Liver (tissue), 8 donors: ENCODE measurements at regions not wholly inside any gene's neighbourhood (a gene's known extent, or its start where the extent isn't known, plus 50 kb on each side); places are given as distances from the start of the nearest gene placed in this dataset.

Experiments used
- DNase-seq: peaks from one replicate; pipeline ENCODE4 v3.0.0-alpha.2; 2017; ENCODE audit warnings: low spot score
- H3K27ac ChIP-seq, 2 donors: one replicate each; pipeline ENCODE4 v1.7.0; 2013; ENCODE audit warnings: inconsistent platforms in 2 of 2, low read length in 2 of 2, control low read depth in 1 of 2, low read depth in 1 of 2, mild to moderate bottlenecking in 1 of 2
- H3K27me3 ChIP-seq, 4 donors: one replicate each; pipeline versions ENCODE4 v1.6.1 to v1.7.0; 2013; ENCODE audit warnings: low read length in 3 of 4, inconsistent platforms in 1 of 4, mild to moderate bottlenecking in 1 of 4, moderate library complexity in 1 of 4; ENCODE audit not compliant: control insufficient read depth in 4 of 4, insufficient read depth in 4 of 4
- H3K36me3 ChIP-seq, 4 donors: one replicate each; pipeline versions ENCODE4 v1.6.1 to v1.7.0; 2013; ENCODE audit warnings: low read length in 3 of 4, mild to moderate bottlenecking in 3 of 4, low read depth in 1 of 4, moderate library complexity in 1 of 4; ENCODE audit not compliant: control insufficient read depth in 4 of 4, insufficient read depth in 3 of 4
- H3K4me1 ChIP-seq, 4 donors: one replicate each; pipeline versions ENCODE4 v1.6.1 to v1.7.0; 2013; ENCODE audit warnings: low read length in 3 of 4, mild to moderate bottlenecking in 3 of 4, moderate library complexity in 1 of 4; ENCODE audit not compliant: control insufficient read depth in 4 of 4, insufficient read depth in 4 of 4
- H3K4me3 ChIP-seq, 3 donors: one replicate each; pipeline versions ENCODE4 v1.6.1 to v1.7.0; 2013; ENCODE audit warnings: low read length in 3 of 3, control low read depth in 1 of 3, low read depth in 1 of 3, mild to moderate bottlenecking in 1 of 3
- H3K9ac ChIP-seq, 2 donors: one replicate each; pipeline ENCODE4 v1.7.0; 2013; ENCODE audit warnings: low read length in 2 of 2, mild to moderate bottlenecking in 2 of 2, moderate library complexity in 2 of 2, control low read depth in 1 of 2, low read depth in 1 of 2
- H3K9me3 ChIP-seq, 4 donors: one replicate each; pipeline versions ENCODE4 v1.6.1 to v1.7.0; 2013; ENCODE audit warnings: low read length in 3 of 4; ENCODE audit not compliant: control insufficient read depth in 4 of 4
- CTCF ChIP-seq: fragments of 150-350 bp; IDR thresholded peaks from 2 replicates; pipeline ENCODE4 v1.5.1; 2017; ENCODE audit warnings: improper control_type of control experiment, low read depth, low read length; ENCODE audit not compliant: missing input control
- EGR1 ChIP-seq, 2 donors: IDR thresholded peaks; 2 replicates each; pipeline ENCODE4 v1.6.1; 2016 to 2018; ENCODE audit warnings: antibody characterized with exemption in 2 of 2, low read depth in 2 of 2
- FOXA1 ChIP-seq: IDR thresholded peaks from 2 replicates; pipeline ENCODE4 v1.6.1; 2016; ENCODE audit warnings: antibody characterized with exemption
- FOXA2 ChIP-seq: IDR thresholded peaks from 2 replicates; pipeline ENCODE4 v1.6.1; 2016; ENCODE audit warnings: antibody characterized with exemption
- GABPA ChIP-seq, 2 donors: IDR thresholded peaks in 1 of 2; conservative IDR thresholded peaks in 1 of 2; 2 replicates each; pipeline ENCODE4 v1.6.1; 2016; ENCODE audit warnings: antibody characterized with exemption in 2 of 2, mild to moderate bottlenecking in 1 of 2, moderate library complexity in 1 of 2
- NR2F2 ChIP-seq: IDR thresholded peaks from 2 replicates; pipeline ENCODE4 v1.6.1; 2016; ENCODE audit warnings: antibody characterized with exemption
- REST ChIP-seq: IDR thresholded peaks from 2 replicates; pipeline ENCODE4 v1.6.1; 2016; ENCODE audit warnings: antibody characterized with exemption, mild to moderate bottlenecking
- RXRA ChIP-seq, 2 donors: IDR thresholded peaks; 2 replicates each; pipeline ENCODE4 v1.6.1; 2017 to 2018; ENCODE audit warnings: antibody characterized with exemption in 2 of 2, mild to moderate bottlenecking in 1 of 2
- SP1 ChIP-seq: IDR thresholded peaks from 2 replicates; pipeline ENCODE4 v1.6.1; 2018; ENCODE audit warnings: antibody characterized with exemption, mild to moderate bottlenecking
- WGBS: extraction: QIAGEN DNeasy Blood & Tissue Kit; methylation state at CpG from one replicate; pipeline ENCODE4 v1.1.7; 2013; 5-methylcytosine and 5-hydroxymethylcytosine counted together
- TF ChIP-seq, protein P1 (sequence below): IDR thresholded peaks from 2 replicates; pipeline ENCODE4 v1.6.1; 2016; ENCODE audit warnings: antibody characterized with exemption
- TF ChIP-seq, protein P2 (sequence below): IDR thresholded peaks from 2 replicates; pipeline ENCODE4 v1.6.1; 2016; ENCODE audit warnings: antibody characterized with exemption
- donor health status: healthy.
- donor health status: healthy.
- donor health status: healthy.
- donor health status: healthy.
- donor health status: healthy.

- Histone ChIP-seq H3K27me3 (peaks cover 0 to 2% (median 0%) of the 10 kb centered on the region in 4 donors), H3K36me3 (no peaks in the 10 kb centered on the region), H3K4me1 (no peaks in the 10 kb centered on the region), H3K9ac (no peak overlapping the region), H3K9me3 (no peaks in the 10 kb centered on the region), H3K27ac (no peak overlapping the region), H3K4me3 (no peak overlapping the region)
- TF ChIP-seq GABPA (IDR thresholded peaks at IDR 0.05 in 1 of 2, conservative IDR thresholded peaks at IDR 0.05 in 1 of 2) (no peak), FOXA1 (no peak), FOXA2 (no peak), CTCF (no peak), REST (no peak), RXRA (IDR thresholded peaks at IDR 0.05) (no peak)
- TF ChIP-seq, protein P1, sequence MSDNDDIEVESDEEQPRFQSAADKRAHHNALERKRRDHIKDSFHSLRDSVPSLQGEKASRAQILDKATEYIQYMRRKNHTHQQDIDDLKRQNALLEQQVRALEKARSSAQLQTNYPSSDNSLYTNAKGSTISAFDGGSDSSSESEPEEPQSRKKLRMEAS = no peak
- no peak for DNase-seq
- WGBS = 68% methylated on average over 1 of the region's 1 CpG
Observed at GRCh38 chr18:70870292-70870691, 581.4 kb downstream of the SOCS6 start.

- WGBS = 84% methylated on average over 7 of the region's 7 CpGs
- TF ChIP-seq, protein P2, sequence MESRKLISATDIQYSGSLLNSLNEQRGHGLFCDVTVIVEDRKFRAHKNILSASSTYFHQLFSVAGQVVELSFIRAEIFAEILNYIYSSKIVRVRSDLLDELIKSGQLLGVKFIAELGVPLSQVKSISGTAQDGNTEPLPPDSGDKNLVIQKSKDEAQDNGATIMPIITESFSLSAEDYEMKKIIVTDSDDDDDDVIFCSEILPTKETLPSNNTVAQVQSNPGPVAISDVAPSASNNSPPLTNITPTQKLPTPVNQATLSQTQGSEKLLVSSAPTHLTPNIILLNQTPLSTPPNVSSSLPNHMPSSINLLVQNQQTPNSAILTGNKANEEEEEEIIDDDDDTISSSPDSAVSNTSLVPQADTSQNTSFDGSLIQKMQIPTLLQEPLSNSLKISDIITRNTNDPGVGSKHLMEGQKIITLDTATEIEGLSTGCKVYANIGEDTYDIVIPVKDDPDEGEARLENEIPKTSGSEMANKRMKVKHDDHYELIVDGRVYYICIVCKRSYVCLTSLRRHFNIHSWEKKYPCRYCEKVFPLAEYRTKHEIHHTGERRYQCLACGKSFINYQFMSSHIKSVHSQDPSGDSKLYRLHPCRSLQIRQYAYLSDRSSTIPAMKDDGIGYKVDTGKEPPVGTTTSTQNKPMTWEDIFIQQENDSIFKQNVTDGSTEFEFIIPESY = no peak
- TF ChIP-seq, protein P1 = no peak
- no peak for TF ChIP-seq EGR1 (IDR thresholded peaks at IDR 0.05; ENCODE audit: low read depth in 2 of 2)
- no peak for TF ChIP-seq NR2F2
- TF ChIP-seq SP1 = no peak
- H3K27ac ChIP-seq = no peak overlapping the region
- no peak overlapping the region for H3K9ac ChIP-seq
- no peaks in the 10 kb centered on the region for H3K36me3 ChIP-seq
- DNase-seq = no peak
- H3K27me3 ChIP-seq = no peaks in the 10 kb centered on the region
- no peaks in the 10 kb centered on the region for H3K9me3 ChIP-seq
- no peak overlapping the region for H3K4me3 ChIP-seq
- no peaks in the 10 kb centered on the region for H3K4me1 ChIP-seq
Observed at GRCh38 chr18:70848329-70848728, 559.5 kb downstream of the SOCS6 start.
